ENCODE measurements at regions not wholly inside any gene's neighbourhood (a gene's known extent, or its start where the extent isn't known, plus 50 kb on each side); places are given as distances from the start of the nearest gene placed in this dataset.

DNA sequence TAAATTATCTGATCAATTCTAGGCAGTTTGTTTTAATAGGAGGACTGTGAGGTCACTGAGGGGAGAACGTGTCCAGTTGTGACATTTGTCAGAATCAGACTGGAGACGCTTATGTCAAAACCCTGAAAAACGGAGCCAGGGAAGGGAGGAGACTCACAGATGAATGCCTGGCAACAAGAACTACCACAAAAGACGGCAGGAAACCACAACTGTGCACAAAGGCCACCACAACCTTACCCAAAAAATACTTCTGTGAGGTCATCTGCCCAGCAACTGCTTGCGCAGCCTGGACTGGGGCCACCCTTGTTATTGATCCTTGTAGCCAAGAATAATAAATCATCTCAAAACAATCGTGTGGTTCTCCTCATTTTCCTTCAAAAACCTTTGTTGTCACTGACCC, 173.0 kb upstream of the ALKAL2 start:
- TF ChIP-seq GATA2 (IDR thresholded peaks at IDR 0.05; ENCODE audit: insufficient read depth, insufficient read length, low read depth, low read length): no peak
- CTCF ChIA-PET: no interaction called here
- Histone ChIP-seq H3K27me3 (ENCODE audit: control insufficient read depth in 2 of 2, insufficient read depth in 2 of 2, low read length in 2 of 2) (no peaks in the 10 kb centered on the region), H3K4me2 (ENCODE audit: insufficient read depth, low read length) (no peak overlapping the region), H2AFZ (ENCODE audit: low read depth, low read length) (no peak overlapping the region), H3K79me2 (ENCODE audit: control insufficient read depth, insufficient read depth, low read length) (no peaks in the 10 kb centered on the region), H4K20me1 (replicated peaks; ENCODE audit: control insufficient read depth, extremely low read depth, insufficient read depth, low read length) (no peaks in the 10 kb centered on the region), H3K9me3 (replicated peaks; ENCODE audit: control insufficient read depth, insufficient read depth, low read length) (no peaks in the 10 kb centered on the region), H3K9me1 (replicated peaks; ENCODE audit: control insufficient read depth, extremely low read depth, insufficient read depth, low read length) (no peaks in the 10 kb centered on the region), H3K4me1 (ENCODE audit: control insufficient read depth, extremely low read depth, insufficient read depth, low read length) (no peaks in the 10 kb centered on the region), H3K4me3 (replicated peaks in 1 of 3; ENCODE audit: insufficient read depth in 1 of 3, low read depth in 1 of 3, low read length in 3 of 3) (no peak overlapping the region), H3K9ac (replicated peaks; ENCODE audit: extremely low read depth, insufficient read depth, low read length) (no peak overlapping the region), H3K27ac (ENCODE audit: insufficient read depth, low read depth, low read length) (no peak overlapping the region), H3K36me3 (ENCODE audit: control insufficient read depth in 2 of 2, extremely low read depth in 1 of 2, insufficient read depth in 2 of 2, low read length in 2 of 2) (no peaks in the 10 kb centered on the region)
- FAIRE-seq (no peak), DNase-seq (ENCODE audit: low read depth, low spot score) (no peak)
- BruUV-seq (replicated peaks): no TSS peak
- dilution Hi-C loops (cut with MboI; ENCODE audit: extremely low pct_ligation_motif_present, low sequenced_read_pairs): no loop called here
- POLR2A ChIA-PET: no interaction called here
- intact Hi-C loops (cut with micrococcal nuclease): no loop called here

DNA sequence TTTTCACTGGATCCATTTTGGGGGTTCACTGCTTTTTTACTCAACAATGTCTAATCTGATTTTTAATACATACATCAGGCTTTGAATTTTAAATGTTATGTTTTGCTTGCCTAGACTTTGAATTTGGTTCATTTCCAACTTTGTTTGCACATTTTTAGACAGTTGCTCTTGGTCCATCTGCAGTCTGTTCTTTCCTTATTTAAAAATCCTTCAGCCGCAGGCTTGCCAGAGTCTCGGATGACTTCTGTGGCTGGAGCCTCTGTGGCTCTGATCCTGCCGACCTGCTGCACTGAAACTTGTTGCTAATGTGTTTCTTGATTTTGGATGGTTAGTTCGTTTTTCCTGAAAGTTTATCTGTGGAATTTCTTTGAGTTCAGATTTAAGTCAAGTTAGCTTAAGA, 172.0 kb upstream of the ALKAL2 start:
- no peaks in the 10 kb centered on the region for H3K27me3 ChIP-seq (ENCODE audit: control insufficient read depth in 2 of 2, insufficient read depth in 2 of 2, low read length in 2 of 2)
- BruUV-seq (replicated peaks): no TSS peak
- DNase-seq (ENCODE audit: low read depth, low spot score) (no peak), FAIRE-seq (no peak)
- no peak overlapping the region for H3K27ac ChIP-seq (ENCODE audit: insufficient read depth, low read depth, low read length)
- H3K4me1 ChIP-seq (ENCODE audit: control insufficient read depth, extremely low read depth, insufficient read depth, low read length): no peaks in the 10 kb centered on the region
- H3K9me3 ChIP-seq (replicated peaks; ENCODE audit: control insufficient read depth, insufficient read depth, low read length): no peaks in the 10 kb centered on the region
- CTCF ChIA-PET: no interaction called here
- dilution Hi-C loops (cut with MboI; ENCODE audit: extremely low pct_ligation_motif_present, low sequenced_read_pairs): no loop called here
- H2AFZ ChIP-seq (ENCODE audit: low read depth, low read length): no peak overlapping the region
- H3K4me3 ChIP-seq (replicated peaks in 1 of 3; ENCODE audit: insufficient read depth in 1 of 3, low read depth in 1 of 3, low read length in 3 of 3): no peak overlapping the region
- H3K4me2 ChIP-seq (ENCODE audit: insufficient read depth, low read length): no peak overlapping the region
- no peaks in the 10 kb centered on the region for H3K9me1 ChIP-seq (replicated peaks; ENCODE audit: control insufficient read depth, extremely low read depth, insufficient read depth, low read length)
- TF ChIP-seq MYC (IDR thresholded peaks at IDR 0.05; ENCODE audit: low read depth, low read length): no peak
- no peak for TF ChIP-seq EZH2 (IDR thresholded peaks at IDR 0.05; ENCODE audit: borderline replicate concordance, low read depth, low read length, severe bottlenecking)
- H3K36me3 ChIP-seq (ENCODE audit: control insufficient read depth in 2 of 2, extremely low read depth in 1 of 2, insufficient read depth in 2 of 2, low read length in 2 of 2): no peaks in the 10 kb centered on the region
- no peaks in the 10 kb centered on the region for H3K79me2 ChIP-seq (ENCODE audit: control insufficient read depth, insufficient read depth, low read length)
- intact Hi-C loops (cut with micrococcal nuclease): no loop called here
- no peaks in the 10 kb centered on the region for H4K20me1 ChIP-seq (replicated peaks; ENCODE audit: control insufficient read depth, extremely low read depth, insufficient read depth, low read length)
- POLR2A ChIA-PET: no interaction called here
- no peak overlapping the region for H3K9ac ChIP-seq (replicated peaks; ENCODE audit: extremely low read depth, insufficient read depth, low read length)

All from endothelial cell of umbilical vein (primary cell).